GM21529 (cell line): ENCODE measurements at regions not wholly inside any gene's neighbourhood (a gene's known extent, or its start where the extent isn't known, plus 50 kb on each side); places are given as distances from the start of the nearest gene placed in this dataset.
"Not testable (repeated sequence)": the region's sequence is repeated elsewhere in the genome, so short reads cannot be mapped to it uniquely, and the experiment has no call there.

Experiments used
- ATAC-seq: cut with Tn5 transposase; IDR thresholded peaks from one replicate; pipeline ENCODE4 v1.9.1; 2021; ENCODE audit not compliant: unreplicated experiment

GRCh38 chr5:158007336-158007735 lies 148.4 kb upstream of the CLINT1 start:
- ATAC-seq, result no peak

- ATAC-seq, result no peak
Measured at GRCh38 chr5:157999696-158000095, 140.8 kb upstream of the CLINT1 start.

- ATAC-seq, result no peak
Measured at GRCh38 chr5:157997991-157998504, 139.1 kb upstream of the CLINT1 start.

- ATAC-seq, result peak; percentile 86
Measured at GRCh38 chr5:157994906-157995519, 136.1 kb upstream of the CLINT1 start.

- ATAC-seq, result no peak
Measured at GRCh38 chr5:157993986-157994691, 135.2 kb upstream of the CLINT1 start.

GRCh38 chr5:157993201-157993600 lies 134.3 kb upstream of the CLINT1 start:
- ATAC-seq, result no peak

GRCh38 chr5:157990583-157991181 lies 131.7 kb upstream of the CLINT1 start:
- no peak for ATAC-seq

GRCh38 chr5:157989296-157989695 lies 130.4 kb upstream of the CLINT1 start:
- no peak for ATAC-seq

- ATAC-seq, result no peak
Measured at GRCh38 chr5:157987259-157987658, 128.3 kb upstream of the CLINT1 start.

GRCh38 chr5:157986431-157986990 lies 127.6 kb upstream of the CLINT1 start:
- ATAC-seq, result no peak

GRCh38 chr5:157984611-157985010 lies 125.7 kb upstream of the CLINT1 start:
- ATAC-seq, result no peak

- ATAC-seq, result no peak
Measured at GRCh38 chr5:157983906-157984551, 125.1 kb upstream of the CLINT1 start.

GRCh38 chr5:157978061-157978460 lies 119.1 kb upstream of the CLINT1 start:
- no peak for ATAC-seq

GRCh38 chr5:157976429-157976828 lies 117.5 kb upstream of the CLINT1 start:
- no peak for ATAC-seq

GRCh38 chr5:157972579-157972978 lies 113.6 kb upstream of the CLINT1 start:
- ATAC-seq, result no peak

GRCh38 chr5:157971571-157972216 lies 112.7 kb upstream of the CLINT1 start:
- ATAC-seq, result no peak

- ATAC-seq, result not testable (repeated sequence)
Measured at GRCh38 chr5:157968570-157968969, 109.6 kb upstream of the CLINT1 start.

GRCh38 chr5:157965989-157966388 lies 107.0 kb upstream of the CLINT1 start:
- no peak for ATAC-seq

GRCh38 chr5:157965040-157965678 lies 106.2 kb upstream of the CLINT1 start:
- ATAC-seq, result no peak

GRCh38 chr5:157963761-157964160 lies 104.8 kb upstream of the CLINT1 start:
- ATAC-seq, result no peak
